ACC112 (cell line): ENCODE measurements at regions not wholly inside any gene's neighbourhood (a gene's known extent, or its start where the extent isn't known, plus 50 kb on each side); places are given as distances from the start of the nearest gene placed in this dataset.
"Not testable (repeated sequence)": the region's sequence is repeated elsewhere in the genome, so short reads cannot be mapped to it uniquely, and the experiment has no call there.

Source experiments
- H2AFZ ChIP-seq: fragments of 200-600 bp; sonication (generic); one replicate; pipeline ENCODE4 v1.6.0; 2017; ENCODE audit warnings: antibody characterized with exemption, low read length; ENCODE audit not compliant: unreplicated experiment
- H3K27ac ChIP-seq: fragments of 200-600 bp; sonication (generic); 2 replicates; pipeline ENCODE4 v1.5.1; 2014; ENCODE audit warnings: low read depth, mild to moderate bottlenecking, antibody characterized with exemption, low read length, moderate library complexity
- H3K27me3 ChIP-seq: fragments of 200-600 bp; sonication (generic); 2 replicates; pipeline ENCODE4 v1.6.1; 2014; ENCODE audit warnings: mild to moderate bottlenecking, antibody characterized with exemption, low read length, moderate library complexity, mixed read lengths; ENCODE audit not compliant: insufficient read depth
- H3K36me3 ChIP-seq: fragments of 200-600 bp; sonication (generic); 2 replicates; pipeline ENCODE4 v1.6.1; 2016; ENCODE audit warnings: mild to moderate bottlenecking, antibody characterized with exemption, low read length, moderate library complexity, mixed read lengths; ENCODE audit not compliant: insufficient read depth
- H3K4me1 ChIP-seq: fragments of 200-600 bp; sonication (generic); one replicate; pipeline ENCODE4 v1.6.1; 2016; ENCODE audit warnings: low read length, mixed read lengths; ENCODE audit not compliant: insufficient read depth, unreplicated experiment, control insufficient read depth
- H3K4me3 ChIP-seq: fragments of 200-600 bp; sonication (generic); 2 replicates; pipeline ENCODE4 v1.5.1; 2014; ENCODE audit warnings: mild to moderate bottlenecking, low read depth, low read length
- H3K79me2 ChIP-seq: fragments of 200-600 bp; sonication (generic); one replicate; pipeline ENCODE4 v1.6.0; 2016; ENCODE audit warnings: low read length; ENCODE audit not compliant: control insufficient read depth, unreplicated experiment, insufficient read depth

GRCh38 chr5:87526131-87526530 is 113.4 kb upstream of the CCNH start:
- Histone ChIP-seq H3K36me3 (no peaks in the 10 kb centered on the region), H3K4me3 (no peak overlapping the region), H3K4me1 (no peaks in the 10 kb centered on the region), H3K27ac (no peak overlapping the region), H3K27me3 (no peaks in the 10 kb centered on the region), H2AFZ (no peak overlapping the region), H3K79me2 (no peaks in the 10 kb centered on the region)

DNA sequence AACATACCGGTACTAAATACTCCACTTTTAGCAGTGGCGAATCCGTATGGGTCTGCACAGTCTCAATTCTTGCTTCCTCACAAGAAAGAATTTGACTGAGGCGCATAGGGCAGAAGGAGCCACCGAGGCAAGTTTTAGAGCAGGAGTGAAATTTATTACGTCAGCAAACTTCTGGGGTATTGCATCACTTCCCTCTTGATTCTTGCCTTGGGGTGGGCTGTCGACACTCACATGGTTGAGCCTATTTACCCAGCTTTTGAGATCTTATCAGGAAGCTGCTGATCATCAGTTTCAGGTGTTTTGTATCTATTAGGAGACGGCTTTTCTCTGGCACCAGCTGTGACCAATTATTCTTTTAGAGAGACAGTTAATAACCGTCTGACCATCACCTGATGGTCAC is 111.5 kb upstream of the CCNH start:
- no peaks in the 10 kb centered on the region for H3K79me2 ChIP-seq
- no peak overlapping the region for H2AFZ ChIP-seq
- no peak overlapping the region for H3K27ac ChIP-seq
- H3K4me3 ChIP-seq, result no peak overlapping the region
- no peaks in the 10 kb centered on the region for H3K27me3 ChIP-seq
- no peaks in the 10 kb centered on the region for H3K4me1 ChIP-seq
- no peaks in the 10 kb centered on the region for H3K36me3 ChIP-seq

GRCh38 chr5:87511778-87512177 is 99.0 kb upstream of the CCNH start:
- H3K27me3 ChIP-seq, H3K4me3 ChIP-seq, H3K36me3 ChIP-seq, H3K79me2 ChIP-seq, H2AFZ ChIP-seq, H3K4me1 ChIP-seq, H3K27ac ChIP-seq: not testable (repeated sequence)

DNA sequence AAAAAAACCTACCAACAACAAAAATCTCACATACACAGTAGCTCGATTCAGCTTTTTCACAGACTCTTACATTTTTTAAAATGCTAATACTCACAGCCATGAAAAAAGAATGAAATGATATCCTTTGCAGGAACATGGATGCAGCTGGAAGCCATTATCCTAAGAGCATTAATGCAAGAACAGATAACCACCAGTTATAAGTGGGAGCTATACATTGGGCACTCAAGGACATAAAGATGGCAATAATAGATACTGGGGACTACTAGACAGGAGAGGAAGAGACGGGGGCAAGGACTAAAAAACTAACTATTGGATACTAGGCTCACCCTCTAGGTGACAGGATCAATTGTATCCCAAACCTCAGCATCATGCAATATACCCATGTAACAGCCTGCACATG is 90.3 kb upstream of the CCNH start:
- Histone ChIP-seq H3K27ac (no peak overlapping the region), H2AFZ (no peak overlapping the region), H3K36me3 (no peaks in the 10 kb centered on the region), H3K4me3 (no peak overlapping the region), H3K27me3 (no peaks in the 10 kb centered on the region), H3K4me1 (no peaks in the 10 kb centered on the region), H3K79me2 (no peaks in the 10 kb centered on the region)

- H3K27me3 ChIP-seq, result no peaks in the 10 kb centered on the region
- no peaks in the 10 kb centered on the region for H3K79me2 ChIP-seq
- no peak overlapping the region for H3K4me3 ChIP-seq
- no peak overlapping the region for H3K27ac ChIP-seq
- H2AFZ ChIP-seq, result no peak overlapping the region
- H3K4me1 ChIP-seq, result no peaks in the 10 kb centered on the region
- H3K36me3 ChIP-seq, result no peaks in the 10 kb centered on the region
Observed at GRCh38 chr5:87499478-87500410, 87.0 kb upstream of the CCNH start.
